NCI-H82 (cell line): ENCODE measurements at regions not wholly inside any gene's neighbourhood (a gene's known extent, or its start where the extent isn't known, plus 50 kb on each side); places are given as distances from the start of the nearest gene placed in this dataset.
"Not testable (repeated sequence)": the region's sequence is repeated elsewhere in the genome, so short reads cannot be mapped to it uniquely, and the experiment has no call there.

ENCODE experiments used
- DNase-seq: peaks from one replicate; lab custom pipeline; 2025; lab: John Stamatoyannopoulos, UW

GRCh38 chr9:18294229-18294628, 179.7 kb upstream of the ADAMTSL1 start:
- DNase-seq: no peak

GRCh38 chr9:18296702-18297055, 177.3 kb upstream of the ADAMTSL1 start:
- no peak for DNase-seq

GRCh38 chr9:18297056-18297841, 176.7 kb upstream of the ADAMTSL1 start:
- DNase-seq: peak; percentile 73

- DNase-seq: no peak
Observed at GRCh38 chr9:18299449-18299848, 174.5 kb upstream of the ADAMTSL1 start.

GRCh38 chr9:18305167-18305806, 168.7 kb upstream of the ADAMTSL1 start:
- not testable (repeated sequence) for DNase-seq

GRCh38 chr9:18314316-18314715, 159.6 kb upstream of the ADAMTSL1 start:
- DNase-seq: no peak

GRCh38 chr9:18317896-18318295, 156.1 kb upstream of the ADAMTSL1 start:
- no peak for DNase-seq

GRCh38 chr9:18319918-18320445, 154.0 kb upstream of the ADAMTSL1 start:
- no peak for DNase-seq

GRCh38 chr9:18324928-18325745, 148.8 kb upstream of the ADAMTSL1 start:
- no peak for DNase-seq

- DNase-seq: not testable (repeated sequence)
Observed at GRCh38 chr9:18325746-18326011, 148.3 kb upstream of the ADAMTSL1 start.

GRCh38 chr9:18327121-18327520, 146.8 kb upstream of the ADAMTSL1 start:
- DNase-seq: no peak

- no peak for DNase-seq
Observed at GRCh38 chr9:18330401-18331309, 143.3 kb upstream of the ADAMTSL1 start.

GRCh38 chr9:18331310-18331684, 142.7 kb upstream of the ADAMTSL1 start:
- DNase-seq: no peak

- no peak for DNase-seq
Observed at GRCh38 chr9:18331808-18332209, 142.1 kb upstream of the ADAMTSL1 start.

- DNase-seq: no peak
Observed at GRCh38 chr9:18333157-18333556, 140.8 kb upstream of the ADAMTSL1 start.

GRCh38 chr9:18335825-18336224, 138.1 kb upstream of the ADAMTSL1 start:
- DNase-seq: no peak

GRCh38 chr9:18338042-18338441, 135.9 kb upstream of the ADAMTSL1 start:
- no peak for DNase-seq

GRCh38 chr9:18343784-18344183, 130.2 kb upstream of the ADAMTSL1 start:
- no peak for DNase-seq

GRCh38 chr9:18346745-18347144, 127.2 kb upstream of the ADAMTSL1 start:
- no peak for DNase-seq

GRCh38 chr9:18347386-18348082, 126.4 kb upstream of the ADAMTSL1 start:
- no peak for DNase-seq

- DNase-seq: no peak
Observed at GRCh38 chr9:18348083-18348475, 125.9 kb upstream of the ADAMTSL1 start.
